ENCODE measurements at regions not wholly inside any gene's neighbourhood (a gene's known extent, or its start where the extent isn't known, plus 50 kb on each side); places are given as distances from the start of the nearest gene placed in this dataset.

GRCh38 chrX:84924624-84925023 is 79.1 kb upstream of the APOOL start:
- DNase-seq (ENCODE audit: low spot score): no peak
- ATAC-seq (ENCODE audit: low FRiP score): no peak
- no peak for TF ChIP-seq CTCF (IDR thresholded peaks at IDR 0.05)

GRCh38 chrX:84932814-84933213 is 70.9 kb upstream of the APOOL start:
- ATAC-seq (ENCODE audit: low FRiP score) (no peak), DNase-seq (ENCODE audit: low spot score) (no peak)
- no peak for TF ChIP-seq CTCF (IDR thresholded peaks at IDR 0.05)

- no peak for ATAC-seq (ENCODE audit: low FRiP score)
- DNase-seq (ENCODE audit: low spot score): no peak
- no peak for TF ChIP-seq CTCF (IDR thresholded peaks at IDR 0.05)
Measured at GRCh38 chrX:84933956-84934556, 69.6 kb upstream of the APOOL start.
